HG02798 (cell line): ENCODE measurements at regions not wholly inside any gene's neighbourhood (a gene's known extent, or its start where the extent isn't known, plus 50 kb on each side); places are given as distances from the start of the nearest gene placed in this dataset.
A peak's percentile ranks its signal among the peaks of the same experiment; 100 is the strongest.
"Not testable (repeated sequence)": the region's sequence is repeated elsewhere in the genome, so short reads cannot be mapped to it uniquely, and the experiment has no call there.

Experiments
- ATAC-seq: cut with Tn5 transposase; IDR thresholded peaks from one replicate; pipeline ENCODE4 v1.9.1; 2021; ENCODE audit warnings: mild to moderate bottlenecking; ENCODE audit not compliant: unreplicated experiment, poor library complexity

- ATAC-seq, result no peak
These were observed 94.6 kb upstream of the FAM204A start for GRCh38 chr10:118436742-118437141.

- no peak for ATAC-seq
These were observed 88.1 kb upstream of the FAM204A start for GRCh38 chr10:118430190-118430589.

GRCh38 chr10:118423800-118424442, 81.8 kb upstream of the FAM204A start:
- ATAC-seq, result peak; percentile 91

GRCh38 chr10:118422241-118422640, 80.1 kb upstream of the FAM204A start:
- ATAC-seq, result no peak

GRCh38 chr10:118420049-118420448, 77.9 kb upstream of the FAM204A start:
- not testable (repeated sequence) for ATAC-seq

DNA sequence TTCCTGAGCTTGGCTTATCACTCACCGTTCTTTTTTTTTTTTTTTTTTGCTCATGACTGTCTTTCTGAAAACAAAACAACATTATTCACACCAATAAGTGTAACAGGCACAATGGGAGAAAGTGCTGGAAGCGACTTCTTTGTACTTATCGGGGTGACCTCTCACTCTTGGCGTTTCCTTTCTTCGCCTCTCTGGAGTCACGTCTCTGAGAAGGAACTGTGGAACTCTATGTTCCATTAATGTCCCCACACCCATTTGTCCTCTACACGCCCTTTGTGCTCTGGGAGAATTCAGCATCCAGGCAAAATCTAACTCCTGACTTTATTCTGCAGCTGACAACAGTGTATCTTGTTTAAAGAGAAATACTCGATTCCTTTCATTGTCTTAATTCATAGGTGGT, 70.8 kb upstream of the FAM204A start:
- no peak for ATAC-seq

DNA sequence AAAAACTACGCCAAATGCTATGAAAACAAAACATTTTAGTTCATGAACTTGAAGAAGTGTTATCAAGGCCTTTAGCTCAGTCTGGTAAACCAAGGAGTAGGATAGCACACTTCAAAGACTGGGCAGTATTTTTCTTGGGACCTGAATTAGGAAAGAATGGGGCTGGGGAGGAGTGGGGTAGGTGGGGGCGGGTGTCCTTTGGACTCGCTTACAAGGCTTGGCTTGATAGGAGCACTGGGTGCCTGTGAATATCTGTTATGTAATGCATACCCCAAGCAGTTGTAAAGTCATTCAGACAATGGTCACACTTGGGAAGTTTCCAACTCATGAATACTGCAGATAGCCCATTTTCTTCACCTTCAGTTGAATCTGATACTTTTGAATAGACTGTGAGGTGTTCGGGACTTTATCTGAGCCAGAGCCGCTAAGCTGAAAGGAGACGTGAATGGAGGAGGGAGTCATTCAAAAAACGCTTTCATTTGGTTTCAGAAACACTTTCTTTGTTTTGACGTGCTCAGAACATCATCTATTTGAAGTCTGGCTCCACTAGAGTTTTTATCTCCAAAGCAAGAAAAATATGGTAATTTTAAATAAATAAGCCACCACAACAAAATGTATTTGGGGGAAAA, 70.1 kb upstream of the FAM204A start:
- ATAC-seq, result no peak

GRCh38 chr10:118409295-118409694, 67.2 kb upstream of the FAM204A start:
- no peak for ATAC-seq

GRCh38 chr10:118408181-118408580, 66.1 kb upstream of the FAM204A start:
- no peak for ATAC-seq

DNA sequence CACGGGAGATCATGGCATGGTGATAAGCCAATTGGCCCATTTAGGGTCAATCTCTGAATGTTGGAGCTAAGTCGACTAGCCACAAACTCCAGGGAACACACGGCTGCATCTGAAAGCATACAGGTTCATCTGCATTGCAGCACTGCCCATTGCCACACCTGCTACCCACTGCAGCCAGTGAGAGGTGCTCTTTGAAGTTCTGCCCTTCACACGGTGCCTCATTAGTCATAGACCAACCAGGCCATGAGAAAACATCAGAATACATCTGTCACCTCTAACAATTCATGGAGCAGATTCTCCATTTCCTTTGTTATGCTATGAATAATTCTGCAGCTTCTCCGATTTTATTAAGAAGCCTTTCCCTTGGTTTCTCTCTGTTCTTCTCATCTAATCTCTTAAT, 65.7 kb upstream of the FAM204A start:
- ATAC-seq, result no peak

- ATAC-seq, result no peak
These were observed 64.9 kb upstream of the FAM204A start for GRCh38 chr10:118407026-118407425.

DNA sequence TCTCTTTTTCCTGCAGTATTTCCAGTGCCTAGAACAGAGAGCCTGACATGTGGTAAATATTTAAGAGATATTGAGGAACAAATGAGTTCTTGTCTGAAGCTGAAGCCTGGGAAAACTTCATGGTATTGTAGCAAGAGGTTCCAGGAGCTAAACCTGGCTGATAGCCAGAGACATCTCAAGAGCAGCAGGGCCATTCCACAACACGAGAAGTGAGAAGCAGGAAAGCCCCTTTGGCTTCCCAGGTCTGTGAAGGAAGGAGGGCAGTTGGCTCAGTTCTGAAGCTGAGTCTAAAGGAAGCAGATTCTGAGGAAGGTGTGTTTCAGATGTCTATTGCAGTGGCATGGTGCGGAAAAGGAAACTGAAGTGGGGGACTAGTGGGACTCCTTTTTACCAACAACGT, 63.8 kb upstream of the FAM204A start:
- ATAC-seq, result no peak

DNA sequence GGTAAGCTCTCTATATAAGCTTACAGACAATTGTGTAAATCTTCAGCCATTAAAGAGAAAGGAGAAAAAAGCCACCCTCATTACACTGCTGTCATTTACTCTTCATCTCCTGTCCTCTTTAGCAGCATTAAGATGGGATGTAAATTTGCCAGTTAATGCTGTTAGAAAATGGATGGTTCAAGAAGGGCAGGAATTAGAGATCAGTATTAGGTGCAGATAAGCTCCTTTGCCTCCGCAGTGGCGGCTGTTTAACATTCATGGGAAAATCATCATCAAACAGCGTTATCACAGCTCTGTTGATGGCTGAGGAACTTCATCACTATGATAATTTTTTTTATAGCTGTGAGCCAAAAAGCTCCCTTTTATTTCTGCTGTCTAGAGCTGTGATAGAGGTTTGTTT, 61.8 kb upstream of the FAM204A start:
- no peak for ATAC-seq

DNA sequence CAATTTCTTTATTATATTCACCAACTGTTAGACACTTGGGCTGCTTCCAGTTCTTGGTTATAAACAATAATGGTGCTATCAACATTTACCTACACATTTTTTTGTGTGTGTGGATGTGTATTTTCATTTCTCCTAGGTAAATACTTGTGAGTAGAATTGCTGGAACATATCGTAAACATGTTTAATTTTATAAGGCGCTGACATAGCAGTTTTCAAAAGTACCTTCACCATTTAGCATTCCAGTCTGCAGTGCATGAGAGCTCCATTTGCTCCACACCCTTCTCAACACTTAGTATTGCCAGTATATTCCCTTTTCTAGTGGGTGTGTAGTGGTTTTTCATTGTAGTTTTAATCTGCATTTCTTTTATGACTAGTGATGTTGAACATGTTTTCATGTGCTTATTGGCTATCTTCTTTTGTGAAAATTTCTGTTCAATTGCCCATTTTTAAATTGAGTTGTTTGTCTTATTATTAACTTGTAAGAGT, 59.6 kb upstream of the FAM204A start:
- ATAC-seq, result no peak

GRCh38 chr10:118397391-118397790, 55.3 kb upstream of the FAM204A start:
- no peak for ATAC-seq

GRCh38 chr10:118395947-118396346, 53.8 kb upstream of the FAM204A start:
- no peak for ATAC-seq

DNA sequence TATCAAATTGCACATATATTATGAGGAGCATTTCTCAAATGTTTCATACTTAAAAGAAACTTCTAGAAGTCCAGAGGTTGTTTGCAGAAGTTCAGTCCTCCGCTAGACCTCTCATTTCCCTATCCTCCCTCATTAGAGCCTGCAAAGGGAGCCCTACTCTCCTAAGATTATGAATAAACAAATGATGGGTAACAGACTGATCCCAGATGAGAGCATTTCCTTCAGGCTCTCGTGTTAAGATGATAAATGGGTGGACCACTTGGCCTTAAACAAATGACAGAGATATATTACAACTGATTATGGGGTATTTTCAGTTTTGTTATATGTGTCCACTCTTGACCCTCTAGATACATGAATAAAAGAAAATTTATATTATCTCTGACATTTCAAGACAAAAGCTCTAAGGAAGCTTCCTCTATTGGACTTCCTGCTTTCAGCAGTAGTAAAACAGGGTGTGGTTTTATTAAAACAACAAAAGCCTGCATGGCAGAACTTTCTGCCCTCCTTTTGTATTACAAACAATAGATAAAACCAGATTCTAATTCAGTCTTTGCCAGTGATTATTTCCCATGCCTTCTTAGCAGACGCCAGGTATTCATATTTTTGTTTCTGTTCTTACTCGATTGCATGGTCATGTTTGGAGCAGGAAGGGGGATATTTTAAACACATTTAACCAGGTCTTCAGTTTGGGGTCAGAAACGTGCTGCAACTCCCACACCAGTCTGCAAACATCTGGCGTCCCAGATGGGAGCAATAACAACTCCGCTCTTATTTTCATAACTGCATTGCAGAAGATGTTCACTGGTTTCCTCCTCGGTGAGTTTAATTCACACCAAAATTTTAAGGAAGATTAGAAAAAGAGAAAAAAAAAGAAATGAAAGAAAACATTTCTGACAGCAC, 52.4 kb upstream of the FAM204A start:
- no peak for ATAC-seq

DNA sequence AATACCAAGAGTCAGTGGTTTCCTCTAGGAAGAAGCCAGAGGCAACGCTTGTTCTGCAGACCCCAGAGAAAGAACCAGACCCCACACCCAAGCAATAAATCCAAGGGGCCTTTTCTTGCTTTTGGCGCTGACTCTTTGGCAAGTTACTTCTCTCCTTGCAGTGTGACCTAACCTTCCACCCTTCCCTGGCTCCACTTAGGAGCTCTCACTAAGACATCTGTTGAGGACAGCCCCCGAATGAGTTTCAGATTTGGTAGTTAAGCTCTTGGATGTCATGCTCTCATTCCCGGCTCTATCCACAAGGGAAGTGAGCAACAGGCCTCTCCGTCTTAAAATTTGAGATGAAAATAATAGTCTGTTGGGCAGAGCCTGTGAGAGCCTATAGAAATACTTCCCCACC, 50.6 kb upstream of the FAM204A start:
- ATAC-seq, result no peak
